Prostate gland (tissue), 2 donors: ENCODE measurements at regions not wholly inside any gene's neighbourhood (a gene's known extent, or its start where the extent isn't known, plus 50 kb on each side); places are given as distances from the start of the nearest gene placed in this dataset.

Experiments used
- DNase-seq: peaks from one replicate; pipeline ENCODE4 v3.0.0-alpha.2; 2019; ENCODE audit warnings: low spot score
- H3K27ac ChIP-seq, 2 donors: fragments of 200-600 bp; sonication (generic); 2 replicates each; pipeline ENCODE4 v1.5.1; 2017 to 2019
- H3K27me3 ChIP-seq: fragments of 200-600 bp; sonication (generic); replicated peaks from 2 replicates; pipeline ENCODE4 v1.5.1; 2019; ENCODE audit not compliant: insufficient read depth
- H3K36me3 ChIP-seq, 2 donors: fragments of 200-600 bp; sonication (generic); 1 replicate in 1 of 2; 2 replicates in 1 of 2; pipeline versions ENCODE4 v1.5.1 to v1.8.1; 2017 to 2019
- H3K4me1 ChIP-seq: fragments of 200-600 bp; sonication (generic); replicated peaks from 2 replicates; pipeline ENCODE4 v1.5.1; 2019
- H3K4me3 ChIP-seq, 2 donors: fragments of 200-600 bp; sonication (generic); 2 replicates each; pipeline ENCODE4 v1.5.1; 2017 to 2019
- H3K9me3 ChIP-seq: fragments of 200-600 bp; sonication (generic); 2 replicates; pipeline ENCODE4 v1.5.1; 2017
- POLR2A ChIP-seq: fragments of 450-650 bp; IDR thresholded peaks from one replicate; pipeline ENCODE4 v1.6.1; 2016; ENCODE audit warnings: antibody characterized with exemption, mild to moderate bottlenecking
- POLR2AphosphoS5 ChIP-seq: sonication (generic); formaldehyde crosslinking; IDR thresholded peaks from one replicate; pipeline ENCODE4 v1.6.1; 2017; ENCODE audit warnings: antibody characterized with exemption
- WGBS: methylation state at CpG from one replicate; pipeline ENCODE4 v1.1.5; 2018; 5-methylcytosine and 5-hydroxymethylcytosine counted together
- intact Hi-C: fragments of 100-400 bp; cut with DNase I; formaldehyde crosslinking; loops from one replicate; pipeline ENCODE4 v1.14.2; 2022
- TF ChIP-seq, protein P1 (sequence below), 4 experiments: fragments of 200-600 bp in 2 of 4; fragments of 450-650 bp in 2 of 4; sonication (generic) in 2 of 4; IDR thresholded peaks; 1 replicate in 3 of 4; 2 replicates in 1 of 4; pipeline ENCODE4 v1.5.1; 2016 to 2019; ENCODE audit warnings: antibody characterized with exemption in 4 of 4, mild to moderate bottlenecking in 2 of 4, moderate library complexity in 2 of 4

DNA sequence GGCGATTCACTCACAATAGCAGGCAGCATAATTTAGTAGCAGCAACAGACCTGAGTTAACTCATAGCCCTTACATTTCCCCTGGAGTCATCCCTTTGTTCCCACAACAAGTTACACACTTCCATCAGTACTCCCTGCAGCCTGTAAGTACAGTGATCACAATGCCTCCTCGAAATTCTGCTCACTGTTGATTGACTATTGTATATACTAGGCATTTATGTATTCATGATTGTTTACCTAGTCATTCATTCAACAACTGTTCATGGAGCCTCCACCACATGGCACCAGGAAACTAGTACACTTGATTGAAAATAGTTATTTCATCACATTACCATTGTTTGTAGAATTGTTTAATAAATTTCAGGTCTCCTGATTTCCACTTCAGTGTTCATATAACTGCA lies 71.4 kb upstream of the P3H2 start:
- intact Hi-C loops: no loop called here

DNA sequence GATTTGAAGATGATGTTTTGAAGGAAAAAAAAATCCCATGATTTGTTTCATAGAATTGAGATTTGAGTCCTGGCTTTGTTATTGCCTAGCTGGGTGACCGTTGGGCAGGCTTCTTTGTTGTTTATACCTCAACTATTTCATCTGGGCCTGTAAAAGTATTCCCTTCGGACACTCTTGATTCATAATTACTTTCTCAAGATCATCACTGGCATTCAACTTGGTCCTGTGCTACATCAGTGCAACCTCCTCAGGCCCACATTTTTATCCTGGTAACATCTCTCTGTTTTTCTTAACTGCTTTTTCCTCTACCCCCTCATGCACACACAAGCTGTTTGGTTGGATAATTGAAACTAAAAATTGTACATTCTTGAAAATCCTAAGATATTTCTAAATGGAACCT lies 67.5 kb upstream of the P3H2 start:
- no peaks in the 10 kb centered on the region for H3K9me3 ChIP-seq
- WGBS: 73% methylated on average over 2 of the region's 2 CpGs
- intact Hi-C loops: no loop called here

More for the DNA sequence above, 71.4 kb upstream of the P3H2 start:
- Histone ChIP-seq H3K27ac (no peak overlapping the region), H3K4me1 (no peaks in the 10 kb centered on the region), H3K27me3 (no peaks in the 10 kb centered on the region), H3K9me3 (no peaks in the 10 kb centered on the region), H3K36me3 (no peaks in the 10 kb centered on the region), H3K4me3 (no peak overlapping the region)
- WGBS: 76% methylated on average over 2 of the region's 2 CpGs
- no peak for TF ChIP-seq POLR2A
- no peak for TF ChIP-seq POLR2AphosphoS5
- TF ChIP-seq, protein P1, sequence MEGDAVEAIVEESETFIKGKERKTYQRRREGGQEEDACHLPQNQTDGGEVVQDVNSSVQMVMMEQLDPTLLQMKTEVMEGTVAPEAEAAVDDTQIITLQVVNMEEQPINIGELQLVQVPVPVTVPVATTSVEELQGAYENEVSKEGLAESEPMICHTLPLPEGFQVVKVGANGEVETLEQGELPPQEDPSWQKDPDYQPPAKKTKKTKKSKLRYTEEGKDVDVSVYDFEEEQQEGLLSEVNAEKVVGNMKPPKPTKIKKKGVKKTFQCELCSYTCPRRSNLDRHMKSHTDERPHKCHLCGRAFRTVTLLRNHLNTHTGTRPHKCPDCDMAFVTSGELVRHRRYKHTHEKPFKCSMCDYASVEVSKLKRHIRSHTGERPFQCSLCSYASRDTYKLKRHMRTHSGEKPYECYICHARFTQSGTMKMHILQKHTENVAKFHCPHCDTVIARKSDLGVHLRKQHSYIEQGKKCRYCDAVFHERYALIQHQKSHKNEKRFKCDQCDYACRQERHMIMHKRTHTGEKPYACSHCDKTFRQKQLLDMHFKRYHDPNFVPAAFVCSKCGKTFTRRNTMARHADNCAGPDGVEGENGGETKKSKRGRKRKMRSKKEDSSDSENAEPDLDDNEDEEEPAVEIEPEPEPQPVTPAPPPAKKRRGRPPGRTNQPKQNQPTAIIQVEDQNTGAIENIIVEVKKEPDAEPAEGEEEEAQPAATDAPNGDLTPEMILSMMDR (IDR thresholded peaks at IDR 0.05): no peak
- DNase-seq: no peak

DNA sequence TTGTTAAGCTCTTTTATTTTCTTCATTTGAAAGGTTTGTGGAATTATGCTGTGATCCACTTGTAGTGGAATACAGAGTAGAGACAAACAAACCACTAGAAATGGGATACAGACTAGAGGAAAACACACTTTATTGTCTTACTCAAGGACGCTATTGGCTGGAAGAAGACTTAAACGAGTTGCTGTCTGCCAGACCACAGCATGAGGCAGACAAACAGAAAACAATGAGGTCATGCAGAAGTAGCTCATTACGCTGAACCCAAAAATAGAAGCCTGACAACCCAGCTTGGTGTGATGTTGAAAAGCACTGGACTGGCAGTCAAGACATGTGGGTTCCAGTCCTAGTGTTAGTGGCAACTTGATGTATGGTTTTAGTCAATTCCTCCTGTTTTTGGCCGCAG lies 62.4 kb upstream of the P3H2 start:
- Histone ChIP-seq H3K36me3 (no peaks in the 10 kb centered on the region), H3K9me3 (no peaks in the 10 kb centered on the region), H3K4me3 (no peak overlapping the region), H3K27ac (no peak overlapping the region), H3K4me1 (no peaks in the 10 kb centered on the region), H3K27me3 (no peaks in the 10 kb centered on the region)
- TF ChIP-seq POLR2A: no peak
- TF ChIP-seq, protein P1 (IDR thresholded peaks at IDR 0.05): no peak
- no peak for TF ChIP-seq POLR2AphosphoS5
- DNase-seq: no peak
- 56% methylated on average over 4 of the region's 4 CpGs for whole genome bisulfite sequencing
- intact Hi-C loops: no loop called here

More for the DNA sequence above, 67.5 kb upstream of the P3H2 start:
- H3K27me3 ChIP-seq: no peaks in the 10 kb centered on the region
- H3K4me3 ChIP-seq: no peak overlapping the region
- no peaks in the 10 kb centered on the region for H3K4me1 ChIP-seq
- no peaks in the 10 kb centered on the region for H3K36me3 ChIP-seq
- H3K27ac ChIP-seq: no peak overlapping the region
- DNase-seq: no peak
- TF ChIP-seq POLR2A: no peak
- TF ChIP-seq POLR2AphosphoS5: no peak
- TF ChIP-seq, protein P1 (IDR thresholded peaks at IDR 0.05): no peak

DNA sequence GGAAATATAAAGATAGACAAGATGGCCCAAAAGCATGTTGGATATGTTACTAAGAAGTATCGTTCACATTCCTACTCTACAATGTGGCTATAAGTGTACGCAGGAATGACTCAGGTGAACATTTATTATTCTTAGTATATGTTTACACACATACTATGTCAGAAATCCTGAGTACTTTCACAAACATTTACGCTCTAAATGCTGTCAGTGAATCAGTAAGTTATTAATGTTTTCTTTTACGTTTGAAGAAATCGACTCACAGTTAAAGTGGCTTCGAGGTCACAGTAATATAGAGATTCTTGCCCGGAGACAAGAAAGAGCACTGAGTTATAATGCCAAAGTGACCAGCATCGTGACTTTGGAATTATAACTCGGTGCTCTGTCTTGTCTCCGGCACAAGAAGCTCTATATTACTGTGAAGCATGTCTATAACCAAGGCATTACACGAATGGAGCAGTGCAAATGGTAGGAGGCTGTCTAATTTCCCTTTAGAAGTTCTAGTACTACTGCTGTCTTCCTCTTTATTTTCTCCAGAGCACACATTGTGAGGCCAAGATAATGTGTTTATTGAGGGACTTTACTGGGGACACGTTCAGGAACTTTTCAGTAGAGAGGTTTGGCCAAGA lies 61.8 kb upstream of the P3H2 start:
- no peaks in the 10 kb centered on the region for H3K36me3 ChIP-seq
- intact Hi-C loops: no loop called here
- WGBS: 80% methylated on average over 12 of the region's 12 CpGs
- TF ChIP-seq POLR2AphosphoS5 (no peak), POLR2A (no peak)
- TF ChIP-seq, protein P1 (IDR thresholded peaks at IDR 0.05): no peak
- H3K27me3 ChIP-seq: no peaks in the 10 kb centered on the region
- DNase-seq: no peak
- no peaks in the 10 kb centered on the region for H3K4me1 ChIP-seq
- H3K9me3 ChIP-seq: no peaks in the 10 kb centered on the region
- no peak overlapping the region for H3K27ac ChIP-seq
- no peak overlapping the region for H3K4me3 ChIP-seq

DNA sequence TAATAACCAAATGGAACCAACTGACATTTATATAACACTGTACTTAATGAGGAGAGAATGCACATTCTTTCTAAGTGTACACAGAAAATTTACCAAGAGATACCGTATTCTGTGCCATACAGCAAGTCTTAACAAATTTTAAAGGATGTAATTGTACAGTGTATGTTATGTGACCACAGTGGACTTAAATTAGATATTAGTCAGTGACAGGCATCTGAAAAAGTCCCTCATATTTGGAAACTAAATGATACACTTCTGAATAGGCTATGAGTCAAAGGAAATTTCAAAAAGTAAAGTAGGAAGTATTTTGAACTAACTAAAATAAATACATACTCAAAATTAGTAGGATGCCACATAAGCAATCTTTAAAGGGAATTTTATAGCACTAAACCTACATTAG lies 59.6 kb upstream of the P3H2 start:
- WGBS: 48% methylated on average over 1 of the region's 1 CpG
- DNase-seq: no peak
- Histone ChIP-seq H3K4me3 (no peak overlapping the region), H3K9me3 (no peaks in the 10 kb centered on the region), H3K27ac (no peak overlapping the region), H3K36me3 (no peaks in the 10 kb centered on the region), H3K4me1 (no peaks in the 10 kb centered on the region), H3K27me3 (no peaks in the 10 kb centered on the region)
- intact Hi-C loops: no loop called here
- no peak for TF ChIP-seq POLR2AphosphoS5
- TF ChIP-seq POLR2A: no peak
- TF ChIP-seq, protein P1 (IDR thresholded peaks at IDR 0.05): no peak
